Activated CD4-positive, alpha-beta memory T cell treated with anti-CD3 and anti-CD28 coated beads, Interleukin-2, amount 10 ng/mL, durations not matched to agents 7 days and 5 days (primary cell): ENCODE measurements at regions not wholly inside any gene's neighbourhood (a gene's known extent, or its start where the extent isn't known, plus 50 kb on each side); places are given as distances from the start of the nearest gene placed in this dataset.
"Not testable (repeated sequence)": the region's sequence is repeated elsewhere in the genome, so short reads cannot be mapped to it uniquely, and the experiment has no call there.

Experiments
- CTCF ChIA-PET: fragments of 350-600 bp; sonication (Branson Sonifier 250); formaldehyde crosslinking; loops from one replicate; lab custom pipeline; 2021; ENCODE audit warnings: antibody characterized with exemption, inconsistent platforms; lab: Charles Lee
- POLR2A ChIA-PET: fragments of 350-600 bp; sonication (Branson Sonifier 250); formaldehyde crosslinking; loops from one replicate; lab custom pipeline; 2021; ENCODE audit warnings: antibody characterized with exemption; lab: Charles Lee
- DNase-seq: peaks from one replicate; pipeline ENCODE4 v3.0.0-alpha.2; 2020
- H3K27ac Mint-ChIP-seq: one replicate; pipeline ENCODE4 v1.8.0; 2021; ENCODE audit warnings: mild to moderate bottlenecking, mixed read lengths
- H3K27me3 Mint-ChIP-seq: one replicate; pipeline ENCODE4 v1.8.0; 2021; ENCODE audit warnings: mixed read lengths
- H3K36me3 Mint-ChIP-seq: one replicate; pipeline ENCODE4 v1.8.0; 2021; ENCODE audit warnings: low read depth, mixed read lengths
- H3K4me1 Mint-ChIP-seq: one replicate; pipeline ENCODE4 v1.8.0; 2021; ENCODE audit warnings: mixed read lengths
- H3K4me3 Mint-ChIP-seq: one replicate; pipeline ENCODE4 v1.8.0; 2021; ENCODE audit warnings: mild to moderate bottlenecking, mixed read lengths
- H3K9me3 Mint-ChIP-seq: one replicate; pipeline ENCODE4 v1.8.0; 2021; ENCODE audit warnings: mixed read lengths

GRCh38 chr21:24514081-24514733 lies 1093.1 kb downstream of the MRPL39 start:
- no peak overlapping the region for H3K27ac Mint-ChIP-seq
- ChIA-PET POLR2A (no interaction called here), CTCF (interaction anchor here (0.5 to 1.1 kb wide), 2 partner anchors 141 to 469 kb away, joined by 3 to 4 read pairs; no protein-coding TSS in a partner anchor)
- H3K27me3 Mint-ChIP-seq: no peaks in the 10 kb centered on the region
- H3K4me1 Mint-ChIP-seq: no peaks in the 10 kb centered on the region
- H3K9me3 Mint-ChIP-seq: no peaks in the 10 kb centered on the region
- no peaks in the 10 kb centered on the region for H3K36me3 Mint-ChIP-seq
- no peak for DNase-seq
- no peak overlapping the region for H3K4me3 Mint-ChIP-seq

GRCh38 chr21:24509131-24509530 lies 1098.2 kb downstream of the MRPL39 start:
- Mint-ChIP-seq H3K4me3 (no peak overlapping the region), H3K36me3 (no peaks in the 10 kb centered on the region), H3K9me3 (no peaks in the 10 kb centered on the region), H3K4me1 (no peaks in the 10 kb centered on the region), H3K27ac (no peak overlapping the region), H3K27me3 (no peaks in the 10 kb centered on the region)
- no peak for DNase-seq
- ChIA-PET POLR2A (no interaction called here), CTCF (no interaction called here)

- Mint-ChIP-seq H3K27me3 (no peaks in the 10 kb centered on the region), H3K27ac (no peak overlapping the region), H3K36me3 (no peaks in the 10 kb centered on the region), H3K9me3 (peaks cover 3% of the 10 kb centered on the region), H3K4me1 (no peaks in the 10 kb centered on the region), H3K4me3 (no peak overlapping the region)
- ChIA-PET POLR2A (no interaction called here), CTCF (no interaction called here)
- no peak for DNase-seq
Observed at GRCh38 chr21:24486973-24487372, 1120.3 kb downstream of the MRPL39 start.

GRCh38 chr21:24483361-24483760 lies 1123.9 kb downstream of the MRPL39 start:
- DNase-seq, H3K27me3 Mint-ChIP-seq, H3K4me1 Mint-ChIP-seq, POLR2A ChIA-PET, H3K36me3 Mint-ChIP-seq, H3K4me3 Mint-ChIP-seq, H3K27ac Mint-ChIP-seq, CTCF ChIA-PET, H3K9me3 Mint-ChIP-seq: not testable (repeated sequence)

- POLR2A ChIA-PET: no interaction called here
- CTCF ChIA-PET: no interaction called here
- Mint-ChIP-seq H3K9me3 (peaks cover 7% of the 10 kb centered on the region), H3K4me1 (no peaks in the 10 kb centered on the region), H3K27ac (no peak overlapping the region), H3K27me3 (no peaks in the 10 kb centered on the region), H3K4me3 (no peak overlapping the region), H3K36me3 (no peaks in the 10 kb centered on the region)
- DNase-seq: no peak
Observed at GRCh38 chr21:24470852-24471251, 1136.4 kb downstream of the MRPL39 start.

GRCh38 chr21:24456358-24456757 lies 1150.9 kb downstream of the MRPL39 start:
- Mint-ChIP-seq H3K4me3 (no peak overlapping the region), H3K27ac (no peak overlapping the region), H3K27me3 (no peaks in the 10 kb centered on the region), H3K4me1 (no peaks in the 10 kb centered on the region), H3K9me3 (no peaks in the 10 kb centered on the region), H3K36me3 (no peaks in the 10 kb centered on the region)
- no peak for DNase-seq
- CTCF ChIA-PET: no interaction called here
- POLR2A ChIA-PET: no interaction called here

GRCh38 chr21:24450119-24450518 lies 1157.2 kb downstream of the MRPL39 start:
- Mint-ChIP-seq H3K27ac (no peak overlapping the region), H3K36me3 (peaks cover 2% of the 10 kb centered on the region), H3K4me1 (no peaks in the 10 kb centered on the region), H3K4me3 (no peak overlapping the region), H3K9me3 (no peaks in the 10 kb centered on the region), H3K27me3 (no peaks in the 10 kb centered on the region)
- POLR2A ChIA-PET: no interaction called here
- CTCF ChIA-PET: no interaction called here
- DNase-seq: no peak

GRCh38 chr21:24445517-24445916 lies 1161.8 kb downstream of the MRPL39 start:
- no peaks in the 10 kb centered on the region for H3K27me3 Mint-ChIP-seq
- no peak overlapping the region for H3K27ac Mint-ChIP-seq
- peaks cover 2% of the 10 kb centered on the region for H3K9me3 Mint-ChIP-seq
- H3K36me3 Mint-ChIP-seq: peaks cover 2% of the 10 kb centered on the region
- ChIA-PET CTCF (no interaction called here), POLR2A (no interaction called here)
- H3K4me3 Mint-ChIP-seq: no peak overlapping the region
- no peak for DNase-seq
- H3K4me1 Mint-ChIP-seq: no peaks in the 10 kb centered on the region

- no peak for DNase-seq
- no peak overlapping the region for H3K27ac Mint-ChIP-seq
- no peak overlapping the region for H3K4me3 Mint-ChIP-seq
- no peaks in the 10 kb centered on the region for H3K27me3 Mint-ChIP-seq
- POLR2A ChIA-PET: no interaction called here
- H3K36me3 Mint-ChIP-seq: no peaks in the 10 kb centered on the region
- no peaks in the 10 kb centered on the region for H3K4me1 Mint-ChIP-seq
- CTCF ChIA-PET: no interaction called here
- peaks cover 2% of the 10 kb centered on the region for H3K9me3 Mint-ChIP-seq
Observed at GRCh38 chr21:24444736-24445135, 1162.5 kb downstream of the MRPL39 start.

- POLR2A ChIA-PET: no interaction called here
- no peak overlapping the region for H3K27ac Mint-ChIP-seq
- no peaks in the 10 kb centered on the region for H3K4me1 Mint-ChIP-seq
- H3K36me3 Mint-ChIP-seq: no peaks in the 10 kb centered on the region
- no peak for DNase-seq
- no peak overlapping the region for H3K4me3 Mint-ChIP-seq
- H3K27me3 Mint-ChIP-seq: no peaks in the 10 kb centered on the region
- CTCF ChIA-PET: no interaction called here
- peaks cover 5% of the 10 kb centered on the region for H3K9me3 Mint-ChIP-seq
Observed at GRCh38 chr21:24436236-24436635, 1171.0 kb downstream of the MRPL39 start.

- DNase-seq: peak; percentile 17
- Mint-ChIP-seq H3K27ac (peak overlapping the region; percentile 67), H3K9me3 (peaks cover 8% of the 10 kb centered on the region), H3K27me3 (no peaks in the 10 kb centered on the region), H3K36me3 (no peaks in the 10 kb centered on the region), H3K4me3 (peak overlapping the region; percentile 65), H3K4me1 (peaks cover 4% of the 10 kb centered on the region)
- CTCF ChIA-PET: no interaction called here
- POLR2A ChIA-PET: no interaction called here
Observed at GRCh38 chr21:24428591-24429199, 1178.6 kb downstream of the MRPL39 start.

- POLR2A ChIA-PET: no interaction called here
- Mint-ChIP-seq H3K27me3 (no peaks in the 10 kb centered on the region), H3K27ac (no peak overlapping the region), H3K9me3 (peaks cover 18% of the 10 kb centered on the region), H3K4me1 (peaks cover 3% of the 10 kb centered on the region), H3K36me3 (no peaks in the 10 kb centered on the region), H3K4me3 (no peak overlapping the region)
- DNase-seq: no peak
- CTCF ChIA-PET: no interaction called here
Observed at GRCh38 chr21:24424776-24425175, 1182.5 kb downstream of the MRPL39 start.

- CTCF ChIA-PET: no interaction called here
- peaks cover 22% of the 10 kb centered on the region for H3K9me3 Mint-ChIP-seq
- no peak overlapping the region for H3K4me3 Mint-ChIP-seq
- no peaks in the 10 kb centered on the region for H3K36me3 Mint-ChIP-seq
- no peak overlapping the region for H3K27ac Mint-ChIP-seq
- no peak for DNase-seq
- H3K4me1 Mint-ChIP-seq: peaks cover 2% of the 10 kb centered on the region
- no peaks in the 10 kb centered on the region for H3K27me3 Mint-ChIP-seq
- POLR2A ChIA-PET: no interaction called here
Observed at GRCh38 chr21:24423546-24423945, 1183.7 kb downstream of the MRPL39 start.

- Mint-ChIP-seq H3K36me3 (no peaks in the 10 kb centered on the region), H3K27ac (no peak overlapping the region), H3K4me3 (no peak overlapping the region), H3K27me3 (no peaks in the 10 kb centered on the region), H3K9me3 (peaks cover 20% of the 10 kb centered on the region), H3K4me1 (no peaks in the 10 kb centered on the region)
- ChIA-PET POLR2A (no interaction called here), CTCF (no interaction called here)
- DNase-seq: no peak
Observed at GRCh38 chr21:24420689-24421088, 1186.6 kb downstream of the MRPL39 start.
